ENCODE measurements at regions not wholly inside any gene's neighbourhood (a gene's known extent, or its start where the extent isn't known, plus 50 kb on each side); places are given as distances from the start of the nearest gene placed in this dataset.
"Not testable (repeated sequence)": the region's sequence is repeated elsewhere in the genome, so short reads cannot be mapped to it uniquely, and the experiment has no call there.

DNA sequence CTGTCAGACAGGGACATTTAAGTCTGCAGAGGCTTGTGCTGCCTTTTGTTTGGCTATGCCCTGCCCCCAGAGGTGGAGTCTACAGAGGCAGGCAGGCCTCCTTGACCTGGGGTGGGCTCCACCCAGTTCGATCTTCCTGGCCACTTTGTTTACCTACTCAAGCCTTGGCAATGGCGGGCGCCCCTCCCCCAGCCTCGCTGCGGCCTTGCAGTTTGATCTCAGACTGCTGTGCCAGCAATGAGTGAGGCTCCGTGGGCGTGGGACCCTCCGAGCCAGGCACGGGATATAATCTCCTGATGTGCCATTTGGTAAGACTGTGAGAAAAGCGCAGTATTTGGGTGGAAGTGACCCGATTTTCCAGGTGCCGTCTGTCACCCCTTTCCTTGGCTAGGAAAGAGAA lies 79.2 kb upstream of the ZDHHC15 start:
- TF ChIP-seq, protein P1, sequence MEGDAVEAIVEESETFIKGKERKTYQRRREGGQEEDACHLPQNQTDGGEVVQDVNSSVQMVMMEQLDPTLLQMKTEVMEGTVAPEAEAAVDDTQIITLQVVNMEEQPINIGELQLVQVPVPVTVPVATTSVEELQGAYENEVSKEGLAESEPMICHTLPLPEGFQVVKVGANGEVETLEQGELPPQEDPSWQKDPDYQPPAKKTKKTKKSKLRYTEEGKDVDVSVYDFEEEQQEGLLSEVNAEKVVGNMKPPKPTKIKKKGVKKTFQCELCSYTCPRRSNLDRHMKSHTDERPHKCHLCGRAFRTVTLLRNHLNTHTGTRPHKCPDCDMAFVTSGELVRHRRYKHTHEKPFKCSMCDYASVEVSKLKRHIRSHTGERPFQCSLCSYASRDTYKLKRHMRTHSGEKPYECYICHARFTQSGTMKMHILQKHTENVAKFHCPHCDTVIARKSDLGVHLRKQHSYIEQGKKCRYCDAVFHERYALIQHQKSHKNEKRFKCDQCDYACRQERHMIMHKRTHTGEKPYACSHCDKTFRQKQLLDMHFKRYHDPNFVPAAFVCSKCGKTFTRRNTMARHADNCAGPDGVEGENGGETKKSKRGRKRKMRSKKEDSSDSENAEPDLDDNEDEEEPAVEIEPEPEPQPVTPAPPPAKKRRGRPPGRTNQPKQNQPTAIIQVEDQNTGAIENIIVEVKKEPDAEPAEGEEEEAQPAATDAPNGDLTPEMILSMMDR (IDR thresholded peaks at IDR 0.05; ENCODE audit: low read depth, low read length, missing input control) = not testable (repeated sequence)
- not testable (repeated sequence) for TF ChIP-seq GABPA (IDR thresholded peaks at IDR 0.05 in 1 of 2, conservative IDR thresholded peaks at IDR 0.05 in 1 of 2); YY1 (IDR thresholded peaks at IDR 0.05); JUND (IDR thresholded peaks at IDR 0.05); RAD21 (IDR thresholded peaks at IDR 0.05); EGR1 (IDR thresholded peaks at IDR 0.05; ENCODE audit: low read depth in 2 of 2)
- TF ChIP-seq, protein P2, sequence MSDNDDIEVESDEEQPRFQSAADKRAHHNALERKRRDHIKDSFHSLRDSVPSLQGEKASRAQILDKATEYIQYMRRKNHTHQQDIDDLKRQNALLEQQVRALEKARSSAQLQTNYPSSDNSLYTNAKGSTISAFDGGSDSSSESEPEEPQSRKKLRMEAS (IDR thresholded peaks at IDR 0.05) = not testable (repeated sequence)
- TF ChIP-seq, protein P3, sequence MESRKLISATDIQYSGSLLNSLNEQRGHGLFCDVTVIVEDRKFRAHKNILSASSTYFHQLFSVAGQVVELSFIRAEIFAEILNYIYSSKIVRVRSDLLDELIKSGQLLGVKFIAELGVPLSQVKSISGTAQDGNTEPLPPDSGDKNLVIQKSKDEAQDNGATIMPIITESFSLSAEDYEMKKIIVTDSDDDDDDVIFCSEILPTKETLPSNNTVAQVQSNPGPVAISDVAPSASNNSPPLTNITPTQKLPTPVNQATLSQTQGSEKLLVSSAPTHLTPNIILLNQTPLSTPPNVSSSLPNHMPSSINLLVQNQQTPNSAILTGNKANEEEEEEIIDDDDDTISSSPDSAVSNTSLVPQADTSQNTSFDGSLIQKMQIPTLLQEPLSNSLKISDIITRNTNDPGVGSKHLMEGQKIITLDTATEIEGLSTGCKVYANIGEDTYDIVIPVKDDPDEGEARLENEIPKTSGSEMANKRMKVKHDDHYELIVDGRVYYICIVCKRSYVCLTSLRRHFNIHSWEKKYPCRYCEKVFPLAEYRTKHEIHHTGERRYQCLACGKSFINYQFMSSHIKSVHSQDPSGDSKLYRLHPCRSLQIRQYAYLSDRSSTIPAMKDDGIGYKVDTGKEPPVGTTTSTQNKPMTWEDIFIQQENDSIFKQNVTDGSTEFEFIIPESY (IDR thresholded peaks at IDR 0.05) = not testable (repeated sequence)
- TF ChIP-seq, protein P4, sequence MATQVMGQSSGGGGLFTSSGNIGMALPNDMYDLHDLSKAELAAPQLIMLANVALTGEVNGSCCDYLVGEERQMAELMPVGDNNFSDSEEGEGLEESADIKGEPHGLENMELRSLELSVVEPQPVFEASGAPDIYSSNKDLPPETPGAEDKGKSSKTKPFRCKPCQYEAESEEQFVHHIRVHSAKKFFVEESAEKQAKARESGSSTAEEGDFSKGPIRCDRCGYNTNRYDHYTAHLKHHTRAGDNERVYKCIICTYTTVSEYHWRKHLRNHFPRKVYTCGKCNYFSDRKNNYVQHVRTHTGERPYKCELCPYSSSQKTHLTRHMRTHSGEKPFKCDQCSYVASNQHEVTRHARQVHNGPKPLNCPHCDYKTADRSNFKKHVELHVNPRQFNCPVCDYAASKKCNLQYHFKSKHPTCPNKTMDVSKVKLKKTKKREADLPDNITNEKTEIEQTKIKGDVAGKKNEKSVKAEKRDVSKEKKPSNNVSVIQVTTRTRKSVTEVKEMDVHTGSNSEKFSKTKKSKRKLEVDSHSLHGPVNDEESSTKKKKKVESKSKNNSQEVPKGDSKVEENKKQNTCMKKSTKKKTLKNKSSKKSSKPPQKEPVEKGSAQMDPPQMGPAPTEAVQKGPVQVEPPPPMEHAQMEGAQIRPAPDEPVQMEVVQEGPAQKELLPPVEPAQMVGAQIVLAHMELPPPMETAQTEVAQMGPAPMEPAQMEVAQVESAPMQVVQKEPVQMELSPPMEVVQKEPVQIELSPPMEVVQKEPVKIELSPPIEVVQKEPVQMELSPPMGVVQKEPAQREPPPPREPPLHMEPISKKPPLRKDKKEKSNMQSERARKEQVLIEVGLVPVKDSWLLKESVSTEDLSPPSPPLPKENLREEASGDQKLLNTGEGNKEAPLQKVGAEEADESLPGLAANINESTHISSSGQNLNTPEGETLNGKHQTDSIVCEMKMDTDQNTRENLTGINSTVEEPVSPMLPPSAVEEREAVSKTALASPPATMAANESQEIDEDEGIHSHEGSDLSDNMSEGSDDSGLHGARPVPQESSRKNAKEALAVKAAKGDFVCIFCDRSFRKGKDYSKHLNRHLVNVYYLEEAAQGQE (IDR thresholded peaks at IDR 0.05) = not testable (repeated sequence)

All from liver (tissue), 3 donors.